H1 (cell line): ENCODE measurements at regions not wholly inside any gene's neighbourhood (a gene's known extent, or its start where the extent isn't known, plus 50 kb on each side); places are given as distances from the start of the nearest gene placed in this dataset.

Experiments
- CTCF ChIA-PET: fragments of 300-600 bp; sonication (Branson Sonifier 250); formaldehyde crosslinking; loops from one replicate; lab custom pipeline; 2021; ENCODE audit not compliant: partially characterized antibody; lab: Charles Lee
- POLR2A ChIA-PET: fragments of 300-600 bp; sonication (Branson Sonifier 250); formaldehyde crosslinking; loops from one replicate; lab custom pipeline; 2021; ENCODE audit warnings: inconsistent platforms; ENCODE audit not compliant: partially characterized antibody; lab: Charles Lee
- DNase-seq, 2 experiments: peaks; one replicate each; pipeline versions ENCODE4 v3.0.0 to v3.0.0-alpha.2; 2010 to 2022; ENCODE audit warnings: low spot score in 2 of 2, low read depth in 1 of 2, mixed read lengths in 1 of 2
- FAIRE-seq: peaks from 2 replicates; lab custom pipeline; 2011; peaks lifted over from hg19 to GRCh38; lab: Jason Lieb, UNC
- H2AFZ ChIP-seq: 2 replicates; pipeline ENCODE4 v1.8.1; 2012; ENCODE audit warnings: low read length, inconsistent platforms
- H2AK5ac ChIP-seq: 2 replicates; pipeline ENCODE4 v1.6.1; 2013; ENCODE audit warnings: low read depth, low read length
- H2BK120ac ChIP-seq: replicated peaks from 2 replicates; pipeline ENCODE3; 2013; ENCODE audit warnings: low read depth, low read length, inconsistent platforms
- H2BK12ac ChIP-seq: 2 replicates; pipeline ENCODE4 v1.6.1; 2013; ENCODE audit warnings: low read depth, low read length
- H2BK15ac ChIP-seq: 2 replicates; pipeline ENCODE4 v1.6.1; 2013; ENCODE audit warnings: low read length
- H2BK20ac ChIP-seq: 2 replicates; pipeline ENCODE4 v1.6.1; 2013; ENCODE audit warnings: low read length
- H2BK5ac ChIP-seq: 2 replicates; pipeline ENCODE4 v1.6.1; 2013; ENCODE audit warnings: low read depth, low read length
- H3K14ac ChIP-seq: 2 replicates; pipeline ENCODE4 v1.6.1; 2013; ENCODE audit warnings: inconsistent platforms; ENCODE audit not compliant: insufficient read length
- H3K18ac ChIP-seq: 2 replicates; pipeline ENCODE4 v1.6.1; 2013; ENCODE audit warnings: low read length; ENCODE audit errors: extremely low read depth
- H3K23ac ChIP-seq: 2 replicates; pipeline ENCODE4 v1.6.1; 2013; ENCODE audit warnings: inconsistent platforms; ENCODE audit not compliant: insufficient read length
- H3K23me2 ChIP-seq: 2 replicates; pipeline ENCODE4 v1.6.1; 2013; ENCODE audit warnings: low read depth, low read length
- H3K27ac ChIP-seq: 2 replicates; pipeline ENCODE4 v1.6.1; 2011; ENCODE audit warnings: low read depth, low read length, inconsistent platforms
- H3K27me3 ChIP-seq, 4 experiments: replicated peaks in 1 of 4; 1 replicate in 1 of 4; 2 replicates in 3 of 4; pipeline versions ENCODE4 v1.6.1 to v1.8.1; 2011 to 2013; ENCODE audit warnings: low read length in 3 of 4, mild to moderate bottlenecking in 3 of 4, inconsistent platforms in 2 of 4, mixed read lengths in 2 of 4, moderate library complexity in 1 of 4; ENCODE audit not compliant: control insufficient read depth in 3 of 4, insufficient read depth in 3 of 4; ENCODE audit errors: extremely low read depth in 1 of 4
- H3K36me3 ChIP-seq, 4 experiments: 2 replicates each; pipeline versions ENCODE4 v1.6.1 to v1.8.1; 2011 to 2013; ENCODE audit warnings: mild to moderate bottlenecking in 4 of 4, low read length in 3 of 4, moderate library complexity in 2 of 4, control low read depth in 1 of 4, inconsistent platforms in 1 of 4; ENCODE audit not compliant: insufficient read depth in 4 of 4, control insufficient read depth in 2 of 4
- H3K4ac ChIP-seq: replicated peaks from 2 replicates; pipeline ENCODE3; 2013; ENCODE audit warnings: low read length, low read depth, mixed read lengths, inconsistent platforms; ENCODE audit not compliant: insufficient read length
- H3K4me1 ChIP-seq, 4 experiments: replicated peaks in 1 of 4; 1 replicate in 1 of 4; 2 replicates in 3 of 4; pipeline versions ENCODE4 v1.6.1 to v1.8.1; 2011 to 2013; ENCODE audit warnings: low read length in 3 of 4, inconsistent platforms in 2 of 4, mixed read lengths in 1 of 4; ENCODE audit not compliant: insufficient read depth in 4 of 4, control insufficient read depth in 3 of 4
- H3K4me2 ChIP-seq, 2 experiments: 2 replicates each; pipeline versions ENCODE4 v1.6.1 to v1.8.1; 2011 to 2013; ENCODE audit warnings: low read depth in 2 of 2, low read length in 2 of 2, control low read depth in 1 of 2, inconsistent platforms in 1 of 2, mild to moderate bottlenecking in 1 of 2; ENCODE audit not compliant: insufficient read depth in 1 of 2
- H3K4me3 ChIP-seq, 4 experiments: fragments of 200-600, 300-600 bp in 1 of 4; sonication (generic), shearing (Covaris generic), sonication (Bioruptor Twin) in 1 of 4; 2 replicates each; pipeline versions ENCODE4 v1.5.1 to v1.8.1; 2011 to 2016; ENCODE audit warnings: low read length in 4 of 4, low read depth in 3 of 4, control low read depth in 2 of 4, inconsistent platforms in 2 of 4, mild to moderate bottlenecking in 2 of 4, mixed read lengths in 1 of 4, moderate library complexity in 1 of 4; ENCODE audit not compliant: insufficient read depth in 2 of 4; ENCODE audit errors: extremely low read depth in 1 of 4
- H3K56ac ChIP-seq: replicated peaks from 2 replicates; pipeline ENCODE3; 2013; ENCODE audit warnings: low read depth, mild to moderate bottlenecking, mixed read lengths, low read length, inconsistent platforms; ENCODE audit not compliant: insufficient read length
- H3K79me1 ChIP-seq: 2 replicates; pipeline ENCODE4 v1.6.1; 2013; ENCODE audit warnings: low read depth, low read length, control low read depth
- H3K79me2 ChIP-seq, 2 experiments: 2 replicates each; pipeline versions ENCODE4 v1.6.1 to v1.8.1; 2012 to 2013; ENCODE audit warnings: low read length in 2 of 2, mild to moderate bottlenecking in 2 of 2, inconsistent platforms in 1 of 2; ENCODE audit not compliant: insufficient read depth in 2 of 2, control insufficient read depth in 1 of 2
- H3K9ac ChIP-seq, 4 experiments: replicated peaks in 1 of 4; 1 replicate in 1 of 4; 2 replicates in 3 of 4; pipeline versions ENCODE4 v1.6.1 to v1.8.1; 2011 to 2013; ENCODE audit warnings: low read depth in 3 of 4, low read length in 3 of 4, control low read depth in 2 of 4, mild to moderate bottlenecking in 2 of 4, moderate library complexity in 2 of 4, inconsistent platforms in 1 of 4; ENCODE audit errors: extremely low read depth in 1 of 4
- H3K9me3 ChIP-seq, 2 experiments: 2 replicates each; pipeline versions ENCODE4 v1.6.1 to v1.8.1; 2012 to 2013; ENCODE audit warnings: mild to moderate bottlenecking in 2 of 2, moderate library complexity in 2 of 2, control low read depth in 1 of 2, inconsistent platforms in 1 of 2, low read depth in 1 of 2, low read length in 1 of 2, mixed read lengths in 1 of 2; ENCODE audit not compliant: insufficient read depth in 2 of 2
- H4K20me1 ChIP-seq, 2 experiments: replicated peaks in 1 of 2; 2 replicates each; pipeline versions ENCODE3 to v1.8.1; 2011 to 2013; ENCODE audit warnings: inconsistent platforms in 2 of 2, low read length in 2 of 2, mild to moderate bottlenecking in 1 of 2; ENCODE audit not compliant: insufficient read depth in 2 of 2, control insufficient read depth in 1 of 2
- H4K5ac ChIP-seq: 2 replicates; pipeline ENCODE4 v1.6.1; 2013; ENCODE audit warnings: low read length, low read depth, mixed read lengths, inconsistent platforms; ENCODE audit not compliant: insufficient read length
- H4K8ac ChIP-seq: 2 replicates; pipeline ENCODE4 v1.8.0; 2013; ENCODE audit warnings: mild to moderate bottlenecking, moderate library complexity, low read length, inconsistent platforms; ENCODE audit not compliant: insufficient read depth; ENCODE audit errors: extremely low read depth
- H4K91ac ChIP-seq: replicated peaks from 2 replicates; pipeline ENCODE3; 2013; ENCODE audit warnings: low read length, mixed read lengths, inconsistent platforms; ENCODE audit not compliant: insufficient read length
- HDAC6 ChIP-seq: IDR thresholded peaks from one replicate; pipeline ENCODE4 v1.7.1; 2012; ENCODE audit warnings: low read depth, mild to moderate bottlenecking, inconsistent platforms, low read length, moderate library complexity
- NANOG ChIP-seq: IDR thresholded peaks from 2 replicates; pipeline ENCODE4 v1.6.1; 2011; ENCODE audit warnings: low read length, low read depth, mild to moderate bottlenecking, inconsistent platforms; ENCODE audit not compliant: insufficient read depth, poor library complexity, severe bottlenecking
- PHF8 ChIP-seq: fragments of 200-600 bp; sonication (generic); conservative IDR thresholded peaks from 2 replicates; pipeline ENCODE4 v1.7.1; 2012; ENCODE audit warnings: low read depth, mild to moderate bottlenecking, inconsistent platforms, low read length, moderate library complexity
- POLR2A ChIP-seq, 2 experiments: IDR thresholded peaks; 1 replicate in 1 of 2; 2 replicates in 1 of 2; pipeline ENCODE4 v1.6.1; 2011; ENCODE audit warnings: low read depth in 2 of 2, low read length in 2 of 2, mild to moderate bottlenecking in 2 of 2; ENCODE audit errors: control extremely low read depth in 1 of 2
- RAD21 ChIP-seq, 2 experiments: IDR thresholded peaks in 1 of 2; conservative IDR thresholded peaks in 1 of 2; 2 replicates each; pipeline ENCODE4 v1.6.1; 2011; ENCODE audit warnings: low read depth in 2 of 2, low read length in 2 of 2, improper control_type of control experiment in 1 of 2, inconsistent platforms in 1 of 2, mild to moderate bottlenecking in 1 of 2, moderate library complexity in 1 of 2
- RBBP5 ChIP-seq: IDR thresholded peaks from 2 replicates; pipeline ENCODE4 v1.7.1; 2012; ENCODE audit warnings: low read depth, mild to moderate bottlenecking, inconsistent platforms, low read length, moderate library complexity, borderline replicate concordance
- RFX5 ChIP-seq: IDR thresholded peaks from 2 replicates; pipeline ENCODE4 v1.6.1; 2011; ENCODE audit warnings: low read depth, low read length, improper control_type of control experiment, borderline replicate concordance
- RNF2 ChIP-seq: fragments of 200-900, 300-1000 bp; sonication (generic); IDR thresholded peaks from 2 replicates; pipeline ENCODE4 v1.7.1; 2016; ENCODE audit warnings: borderline replicate concordance, low read depth, mild to moderate bottlenecking, antibody characterized with exemption, low read length; ENCODE audit not compliant: poor library complexity, severe bottlenecking; ENCODE audit errors: missing control alignments
- SP2 ChIP-seq: IDR thresholded peaks from 2 replicates; pipeline ENCODE4 v1.6.1; 2012; ENCODE audit warnings: mild to moderate bottlenecking, low read length, inconsistent platforms
- SP4 ChIP-seq: IDR thresholded peaks from 2 replicates; pipeline ENCODE4 v1.6.1; 2012; ENCODE audit warnings: low read length, inconsistent platforms
- SUZ12 ChIP-seq: fragments of 200-600 bp; sonication (generic); IDR thresholded peaks from 2 replicates; pipeline ENCODE4 v1.6.1; 2012; ENCODE audit warnings: mild to moderate bottlenecking, inconsistent platforms, low read length, moderate library complexity, mixed read lengths
- WGBS, 2 experiments: shearing (Covaris generic) in 1 of 2; methylation state at CpG; one replicate each; pipeline versions ENCODE4 v1.1.6 to v1.1.7; 2013 to 2015; ENCODE audit warnings: low lambda C conversion rate in 2 of 2, mixed read lengths in 2 of 2, inconsistent platforms in 1 of 2, low coverage in 1 of 2, missing lambda C conversion rate in 1 of 2; ENCODE audit not compliant: insufficient replicate concordance in 2 of 2, insufficient coverage in 1 of 2, insufficient read length in 1 of 2; ENCODE audit errors: extremely low coverage in 1 of 2, missing lambda C conversion rate in 1 of 2; 5-methylcytosine and 5-hydroxymethylcytosine counted together
- TF ChIP-seq, protein P1 (sequence below): IDR thresholded peaks from 2 replicates; pipeline ENCODE4 v1.6.1; 2012; ENCODE audit warnings: low read length, inconsistent platforms

DNA sequence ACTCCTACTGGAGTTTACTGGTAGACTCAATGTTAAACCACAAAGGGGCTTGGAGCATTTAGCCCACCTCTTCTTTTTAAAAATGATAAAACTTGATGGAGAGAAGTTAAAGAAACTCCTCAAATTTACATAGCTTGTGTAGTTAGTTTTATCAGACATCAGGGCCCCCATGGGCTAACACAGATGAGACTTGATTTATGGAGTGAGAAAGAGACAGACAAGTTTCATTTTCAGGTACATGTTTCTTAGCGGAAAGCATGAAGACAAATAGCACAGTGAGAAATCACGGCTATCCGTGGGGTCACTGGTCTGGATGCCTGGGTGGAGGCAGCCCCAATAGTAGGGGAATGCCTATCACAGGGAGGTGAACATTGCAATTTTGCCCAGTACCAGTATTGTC, 173.6 kb downstream of the TFAP2B start:
- no peaks in the 10 kb centered on the region for H3K4me1 ChIP-seq
- no peak overlapping the region for H3K14ac ChIP-seq
- H3K4me2 ChIP-seq = no peak overlapping the region
- no peak overlapping the region for H4K5ac ChIP-seq
- no peaks in the 10 kb centered on the region for H3K23me2 ChIP-seq
- H3K9me3 ChIP-seq = no peaks in the 10 kb centered on the region
- no peak overlapping the region for H2BK120ac ChIP-seq
- H2AFZ ChIP-seq = no peak overlapping the region
- no peak overlapping the region for H3K9ac ChIP-seq
- H4K8ac ChIP-seq = no peak overlapping the region
- 94% methylated on average over 3 of the region's 3 CpGs; no CpG with 5 or more reads in 1 of the 2 experiments for WGBS, 2 experiments
- H3K4me3 ChIP-seq = no peak overlapping the region
- H3K56ac ChIP-seq = no peak overlapping the region
- H3K79me1 ChIP-seq = no peaks in the 10 kb centered on the region
- H3K4ac ChIP-seq = no peak overlapping the region
- DNase-seq (no peak), FAIRE-seq (no peak)
- CTCF ChIA-PET = interaction anchor here (0.9 to 1.2 kb wide), 2 partner anchors 20 to 22 kb away, joined by 3 to 5 read pairs; no protein-coding TSS in a partner anchor
- no peak overlapping the region for H3K18ac ChIP-seq
- no peaks in the 10 kb centered on the region; a peak in 1 of 8 replicates for H3K36me3 ChIP-seq
- H2BK12ac ChIP-seq = no peak overlapping the region
- POLR2A ChIA-PET = no interaction called here
- no peaks in the 10 kb centered on the region for H4K20me1 ChIP-seq
- H2BK5ac ChIP-seq = no peak overlapping the region
- H4K91ac ChIP-seq = no peak overlapping the region
- H3K23ac ChIP-seq = no peak overlapping the region
- H3K27ac ChIP-seq = no peak overlapping the region
- no peak overlapping the region for H2BK15ac ChIP-seq
- no peaks in the 10 kb centered on the region for H3K27me3 ChIP-seq
- no peak overlapping the region for H2BK20ac ChIP-seq
- no peaks in the 10 kb centered on the region for H3K79me2 ChIP-seq
- H2AK5ac ChIP-seq = no peak overlapping the region
- TF ChIP-seq RFX5 = no peak
- no peak for TF ChIP-seq RBBP5
- no peak for TF ChIP-seq HDAC6
- no peak for TF ChIP-seq PHF8
- TF ChIP-seq SUZ12 = no peak
- no peak for TF ChIP-seq NANOG
- TF ChIP-seq SP4 = no peak
- TF ChIP-seq, protein P1, sequence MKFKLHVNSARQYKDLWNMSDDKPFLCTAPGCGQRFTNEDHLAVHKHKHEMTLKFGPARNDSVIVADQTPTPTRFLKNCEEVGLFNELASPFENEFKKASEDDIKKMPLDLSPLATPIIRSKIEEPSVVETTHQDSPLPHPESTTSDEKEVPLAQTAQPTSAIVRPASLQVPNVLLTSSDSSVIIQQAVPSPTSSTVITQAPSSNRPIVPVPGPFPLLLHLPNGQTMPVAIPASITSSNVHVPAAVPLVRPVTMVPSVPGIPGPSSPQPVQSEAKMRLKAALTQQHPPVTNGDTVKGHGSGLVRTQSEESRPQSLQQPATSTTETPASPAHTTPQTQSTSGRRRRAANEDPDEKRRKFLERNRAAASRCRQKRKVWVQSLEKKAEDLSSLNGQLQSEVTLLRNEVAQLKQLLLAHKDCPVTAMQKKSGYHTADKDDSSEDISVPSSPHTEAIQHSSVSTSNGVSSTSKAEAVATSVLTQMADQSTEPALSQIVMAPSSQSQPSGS = no peak
- no peak for TF ChIP-seq RNF2
- no peak for TF ChIP-seq POLR2A (IDR thresholded peaks at IDR 0.05; ENCODE audit: control extremely low read depth in 1 of 2, low read depth in 2 of 2, low read length in 2 of 2)
- no peak for TF ChIP-seq RAD21 (IDR thresholded peaks at IDR 0.05 in 1 of 2, conservative IDR thresholded peaks at IDR 0.05 in 1 of 2; ENCODE audit: low read depth in 2 of 2, low read length in 2 of 2)
- no peak for TF ChIP-seq SP2
